ENCODE measurements at regions not wholly inside any gene's neighbourhood (a gene's known extent, or its start where the extent isn't known, plus 50 kb on each side); places are given as distances from the start of the nearest gene placed in this dataset.

- TF ChIP-seq, protein P1, sequence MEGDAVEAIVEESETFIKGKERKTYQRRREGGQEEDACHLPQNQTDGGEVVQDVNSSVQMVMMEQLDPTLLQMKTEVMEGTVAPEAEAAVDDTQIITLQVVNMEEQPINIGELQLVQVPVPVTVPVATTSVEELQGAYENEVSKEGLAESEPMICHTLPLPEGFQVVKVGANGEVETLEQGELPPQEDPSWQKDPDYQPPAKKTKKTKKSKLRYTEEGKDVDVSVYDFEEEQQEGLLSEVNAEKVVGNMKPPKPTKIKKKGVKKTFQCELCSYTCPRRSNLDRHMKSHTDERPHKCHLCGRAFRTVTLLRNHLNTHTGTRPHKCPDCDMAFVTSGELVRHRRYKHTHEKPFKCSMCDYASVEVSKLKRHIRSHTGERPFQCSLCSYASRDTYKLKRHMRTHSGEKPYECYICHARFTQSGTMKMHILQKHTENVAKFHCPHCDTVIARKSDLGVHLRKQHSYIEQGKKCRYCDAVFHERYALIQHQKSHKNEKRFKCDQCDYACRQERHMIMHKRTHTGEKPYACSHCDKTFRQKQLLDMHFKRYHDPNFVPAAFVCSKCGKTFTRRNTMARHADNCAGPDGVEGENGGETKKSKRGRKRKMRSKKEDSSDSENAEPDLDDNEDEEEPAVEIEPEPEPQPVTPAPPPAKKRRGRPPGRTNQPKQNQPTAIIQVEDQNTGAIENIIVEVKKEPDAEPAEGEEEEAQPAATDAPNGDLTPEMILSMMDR (IDR thresholded peaks at IDR 0.05) = no peak
- TF ChIP-seq EZH2 (IDR thresholded peaks at IDR 0.05; ENCODE audit: borderline replicate concordance, insufficient read depth, low read depth, low read length, poor library complexity, severe bottlenecking) = no peak
These were observed 613.5 kb downstream of the PCDH18 start for GRCh38 chr4:136918772-136919171.
